Stomach (tissue), 4 donors: ENCODE measurements at regions not wholly inside any gene's neighbourhood (a gene's known extent, or its start where the extent isn't known, plus 50 kb on each side); places are given as distances from the start of the nearest gene placed in this dataset.

ENCODE experiments used
- CTCF ChIP-seq, 7 experiments: fragments of 450-650 bp in 4 of 7; fragments of 200-600 bp in 3 of 7; sonication (generic) in 3 of 7; IDR thresholded peaks; one replicate each; pipeline ENCODE4 v1.5.1; 2016 to 2019; ENCODE audit warnings: antibody characterized with exemption in 7 of 7, control low read depth in 2 of 7, mild to moderate bottlenecking in 1 of 7
- EP300 ChIP-seq: sonication (generic); formaldehyde crosslinking; IDR thresholded peaks from one replicate; pipeline ENCODE4 v1.6.1; 2017; ENCODE audit warnings: antibody characterized with exemption
- POLR2AphosphoS5 ChIP-seq, 3 donors: sonication (generic); formaldehyde crosslinking; IDR thresholded peaks; one replicate each; pipeline ENCODE4 v1.6.1; 2016; ENCODE audit warnings: antibody characterized with exemption in 3 of 3

DNA sequence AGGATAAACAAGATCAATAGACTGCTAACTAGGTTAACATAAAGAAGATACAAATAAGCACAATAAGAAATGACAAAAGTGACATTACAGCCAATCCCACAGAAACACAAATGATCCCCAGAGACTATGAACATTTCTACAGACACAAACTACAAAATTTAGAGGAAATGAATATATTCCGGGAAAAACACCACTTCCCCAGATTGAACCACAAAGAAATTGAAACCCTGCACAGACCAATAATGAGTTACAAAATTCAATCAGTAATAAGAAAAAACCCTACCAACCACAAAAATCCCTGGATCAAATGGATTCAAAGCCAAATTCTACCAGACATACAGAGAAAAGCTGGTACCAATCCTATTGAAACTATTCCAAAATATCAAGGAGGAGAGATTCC is 232.4 kb upstream of the RBMS1 start:
- TF ChIP-seq CTCF (IDR thresholded peaks at IDR 0.05) (no peak), POLR2AphosphoS5 (IDR thresholded peaks at IDR 0.05) (no peak), EP300 (no peak)
